HCT116 (cell line): ENCODE measurements at regions not wholly inside any gene's neighbourhood (a gene's known extent, or its start where the extent isn't known, plus 50 kb on each side); places are given as distances from the start of the nearest gene placed in this dataset.
A peak's percentile ranks its signal among the peaks of the same experiment; 100 is the strongest.

Source experiments
- ATAC-seq: fragments of 200-7000 bp; cut with Tn5 transposase; 2 replicates; pipeline ENCODE4 v1.9.1; 2020; ENCODE audit warnings: mild to moderate bottlenecking, moderate library complexity
- BruUV-seq: library from RNA; stranded (reverse); fragments of 400-500 nt; replicated peaks from 2 replicates; lab custom pipeline; 2021; lab: Mats Ljungman, UMichigan
- CTCF ChIA-PET: fragments of 300-600 bp; sonication (Branson Sonifier 250); formaldehyde crosslinking; loops from one replicate; lab custom pipeline; 2021; ENCODE audit warnings: antibody characterized with exemption; lab: Charles Lee
- POLR2A ChIA-PET: fragments of 300-600, 350-600 bp; sonication (Branson Sonifier 250); formaldehyde crosslinking; loops from one replicate; lab custom pipeline; 2021; ENCODE audit warnings: antibody characterized with exemption; lab: Charles Lee
- RAD21 ChIA-PET, 2 experiments: fragments of 300-600 bp; sonication (Branson Sonifier 250); formaldehyde crosslinking; loops; one replicate each; lab custom pipeline; 2023; ENCODE audit warnings: low total read pairs in 2 of 2; ENCODE audit not compliant: uncharacterized antibody in 2 of 2, unreplicated experiment in 2 of 2, low non-redundant PET in 1 of 2; lab: Charles Lee
- DNase-seq: peaks from one replicate; pipeline ENCODE4 v3.0.0-alpha.2; 2010; ENCODE audit warnings: low read depth, low spot score
- H2AFZ ChIP-seq: fragments of 200-600 bp; shearing (Covaris generic), sonication (generic); 2 replicates; pipeline ENCODE4 v1.6.1; 2017; ENCODE audit warnings: low read depth, mixed run types, mixed read lengths, antibody characterized with exemption, low read length; ENCODE audit not compliant: poor library complexity, severe bottlenecking
- H3K27ac ChIP-seq: 2 replicates; pipeline ENCODE4 v1.5.1; 2012; ENCODE audit warnings: low read depth, low read length
- H3K27me3 ChIP-seq: fragments of 200-600 bp; sonication (generic); 2 replicates; pipeline ENCODE4 v1.6.1; 2016; ENCODE audit warnings: mixed run types, low read length, mixed read lengths; ENCODE audit not compliant: insufficient read depth
- H3K36me3 ChIP-seq, 2 experiments: fragments of 200-500 bp in 1 of 2; fragments of 200-600 bp in 1 of 2; sonication (Bioruptor generic) in 1 of 2; sonication (generic) in 1 of 2; 2 replicates each; pipeline versions ENCODE4 v1.5.1 to v1.6.1; 2014 to 2016; ENCODE audit warnings: low read length in 2 of 2, inconsistent platforms in 1 of 2, mixed read lengths in 1 of 2, mixed run types in 1 of 2; ENCODE audit not compliant: insufficient read depth in 2 of 2, control insufficient read depth in 1 of 2
- H3K4me1 ChIP-seq, 2 experiments: fragments of 200-600 bp in 1 of 2; sonication (generic) in 1 of 2; 2 replicates each; pipeline versions ENCODE4 v1.5.1 to v1.6.1; 2012 to 2017; ENCODE audit warnings: low read length in 2 of 2, inconsistent platforms in 1 of 2, mild to moderate bottlenecking in 1 of 2, mixed read lengths in 1 of 2, mixed run types in 1 of 2, moderate library complexity in 1 of 2; ENCODE audit not compliant: insufficient read depth in 2 of 2, control insufficient read depth in 1 of 2
- H3K4me2 ChIP-seq: fragments of 200-600 bp; sonication (generic); 2 replicates; pipeline ENCODE4 v1.6.1; 2017; ENCODE audit warnings: mixed run types, low read length, mixed read lengths
- H3K4me3 ChIP-seq, 2 experiments: fragments of 200-600 bp in 1 of 2; sonication (generic) in 1 of 2; replicated peaks in 1 of 2; 2 replicates each; pipeline ENCODE4 v1.5.1; 2011 to 2016; ENCODE audit warnings: low read length in 2 of 2, control low read depth in 1 of 2, low read depth in 1 of 2, mild to moderate bottlenecking in 1 of 2, mixed read lengths in 1 of 2, mixed run types in 1 of 2
- H3K79me2 ChIP-seq: fragments of 200-600 bp; sonication (generic); 2 replicates; pipeline ENCODE4 v1.6.1; 2017; ENCODE audit warnings: mild to moderate bottlenecking, mixed run types, low read length, moderate library complexity, mixed read lengths; ENCODE audit not compliant: insufficient read depth
- H3K9ac ChIP-seq: fragments of 200-600 bp; sonication (generic); 2 replicates; pipeline ENCODE4 v1.6.1; 2016; ENCODE audit warnings: low read length, mixed read lengths
- H3K9me2 ChIP-seq: fragments of 200-600 bp; sonication (generic), shearing (Covaris generic); 2 replicates; pipeline ENCODE4 v1.6.1; 2017; ENCODE audit warnings: mixed run types, mild to moderate bottlenecking, moderate library complexity; ENCODE audit not compliant: insufficient read depth
- H3K9me3 ChIP-seq, 2 experiments: fragments of 200-500 bp in 1 of 2; fragments of 200-600 bp in 1 of 2; sonication (Bioruptor generic) in 1 of 2; sonication (generic) in 1 of 2; 2 replicates each; pipeline ENCODE4 v1.6.1; 2014 to 2017; ENCODE audit warnings: low read length in 2 of 2, mixed read lengths in 2 of 2, inconsistent platforms in 1 of 2, low read depth in 1 of 2, mild to moderate bottlenecking in 1 of 2, mixed run types in 1 of 2, moderate library complexity in 1 of 2; ENCODE audit not compliant: control insufficient read depth in 1 of 2, insufficient read depth in 1 of 2
- H4K20me1 ChIP-seq: fragments of 200-600 bp; sonication (generic), shearing (Covaris generic); 2 replicates; pipeline ENCODE4 v1.6.1; 2017; ENCODE audit warnings: mixed run types, mild to moderate bottlenecking, moderate library complexity; ENCODE audit not compliant: insufficient read depth
- CEBPB ChIP-seq: IDR thresholded peaks from 2 replicates; pipeline ENCODE4 v1.6.1; 2012; ENCODE audit warnings: low read depth
- ELF1 ChIP-seq: IDR thresholded peaks from 2 replicates; pipeline ENCODE4 v1.6.1; 2012; ENCODE audit warnings: low read depth, borderline replicate concordance
- EZH2 ChIP-seq: fragments of 200-600 bp; sonication (generic); IDR thresholded peaks from 2 replicates; pipeline ENCODE4 v1.6.1; 2017; ENCODE audit warnings: antibody characterized with exemption, mixed run types
- EZH2phosphoT487 ChIP-seq: fragments of 200-600 bp; IDR thresholded peaks from 2 replicates; pipeline ENCODE4 v1.6.1; 2018; ENCODE audit warnings: antibody characterized with exemption, borderline replicate concordance
- FOSL1 ChIP-seq: IDR thresholded peaks from 2 replicates; pipeline ENCODE4 v1.6.1; 2012; ENCODE audit warnings: low read depth
- JUND ChIP-seq: IDR thresholded peaks from 2 replicates; pipeline ENCODE4 v1.6.1; 2012
- POLR2AphosphoS5 ChIP-seq: IDR thresholded peaks from 2 replicates; pipeline ENCODE4 v1.6.1; 2011; ENCODE audit warnings: mild to moderate bottlenecking, low read depth, low read length, moderate library complexity
- RAD21 ChIP-seq: IDR thresholded peaks from 2 replicates; pipeline ENCODE4 v1.6.1; 2012; ENCODE audit warnings: low read depth, mild to moderate bottlenecking
- SIN3A ChIP-seq: IDR thresholded peaks from 2 replicates; pipeline ENCODE4 v1.6.1; 2012; ENCODE audit warnings: low read depth
- SP1 ChIP-seq: IDR thresholded peaks from 2 replicates; pipeline ENCODE4 v1.6.1; 2012; ENCODE audit warnings: low read depth
- TCF7L2 ChIP-seq: IDR thresholded peaks from 2 replicates; pipeline ENCODE4 v1.7.0; 2011; ENCODE audit warnings: borderline replicate concordance, inconsistent platforms; ENCODE audit not compliant: insufficient read depth, insufficient read length; ENCODE audit errors: extremely low read depth
- YY1 ChIP-seq: IDR thresholded peaks from 2 replicates; pipeline ENCODE4 v1.6.1; 2011; ENCODE audit warnings: low read length, low read depth, moderate library complexity, mild to moderate bottlenecking; ENCODE audit not compliant: insufficient replicate concordance; ENCODE audit errors: extremely low read depth
- ZFX ChIP-seq: fragments of 450-650 bp; IDR thresholded peaks from 2 replicates; pipeline ENCODE4 v1.6.1; 2017
- ZNF274 ChIP-seq: fragments of 200-500 bp; sonication (Bioruptor generic); IDR thresholded peaks from 2 replicates; pipeline ENCODE4 v1.6.1; 2014; ENCODE audit warnings: mild to moderate bottlenecking, low read depth, low read length, inconsistent platforms
- intact Hi-C: fragments of 100-400 bp; cut with micrococcal nuclease; formaldehyde crosslinking; loops from 2 replicates; pipeline ENCODE4 v1.10.0; 2022
- TF ChIP-seq, protein P1 (sequence below): IDR thresholded peaks from 2 replicates; pipeline ENCODE4 v1.6.1; 2012; ENCODE audit warnings: low read depth
- TF ChIP-seq, protein P2 (sequence below): IDR thresholded peaks from 2 replicates; pipeline ENCODE4 v1.6.1; 2012
- TF ChIP-seq, protein P3 (sequence below): IDR thresholded peaks from 2 replicates; pipeline ENCODE4 v1.6.1; 2011; ENCODE audit warnings: mild to moderate bottlenecking, low read length, moderate library complexity; ENCODE audit not compliant: insufficient replicate concordance; ENCODE audit errors: extremely low read depth

DNA sequence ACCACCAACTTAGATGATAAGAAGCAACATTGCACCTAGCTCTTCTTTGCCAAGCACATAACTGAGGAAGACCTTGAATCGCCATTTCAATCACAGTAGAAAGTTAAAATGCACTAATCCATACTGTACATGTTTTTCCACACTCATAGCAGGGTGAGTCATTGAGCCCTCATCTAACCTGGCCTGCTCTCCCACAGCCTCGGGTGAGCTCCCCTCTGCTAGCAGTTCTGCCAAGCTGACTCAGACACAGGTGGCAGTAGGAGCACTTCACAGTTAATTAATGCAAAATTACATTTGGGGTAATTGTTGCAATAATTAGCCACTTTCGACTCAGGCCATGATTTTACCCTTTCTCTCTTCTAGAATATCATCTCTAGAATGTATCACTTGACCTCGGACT is 1632.8 kb upstream of the CELF4 start:
- H3K27ac ChIP-seq: no peak overlapping the region
- ChIA-PET CTCF (no interaction called here), RAD21 (no interaction called here), POLR2A (no interaction called here)
- H3K4me1 ChIP-seq: peaks cover 0 to 7% of the 10 kb centered on the region in 2 experiments; a peak in 1 of 4 replicates
- no peaks in the 10 kb centered on the region for H3K9me2 ChIP-seq
- no peak overlapping the region for H3K9ac ChIP-seq
- H3K4me2 ChIP-seq: no peak overlapping the region
- H3K4me3 ChIP-seq: no peak overlapping the region
- no peaks in the 10 kb centered on the region for H4K20me1 ChIP-seq
- H3K36me3 ChIP-seq: no peaks in the 10 kb centered on the region
- ATAC-seq (no peak), DNase-seq (no peak)
- intact Hi-C loops: no loop called here
- H3K27me3 ChIP-seq: no peaks in the 10 kb centered on the region
- no peak overlapping the region for H2AFZ ChIP-seq
- H3K9me3 ChIP-seq: no peaks in the 10 kb centered on the region
- TF ChIP-seq POLR2AphosphoS5 (no peak), RAD21 (no peak), ZFX (no peak), JUND (peak; percentile 13; the same call in 1 of the 2 replicates)
- BruUV-seq: no TSS peak
- no peaks in the 10 kb centered on the region for H3K79me2 ChIP-seq

DNA sequence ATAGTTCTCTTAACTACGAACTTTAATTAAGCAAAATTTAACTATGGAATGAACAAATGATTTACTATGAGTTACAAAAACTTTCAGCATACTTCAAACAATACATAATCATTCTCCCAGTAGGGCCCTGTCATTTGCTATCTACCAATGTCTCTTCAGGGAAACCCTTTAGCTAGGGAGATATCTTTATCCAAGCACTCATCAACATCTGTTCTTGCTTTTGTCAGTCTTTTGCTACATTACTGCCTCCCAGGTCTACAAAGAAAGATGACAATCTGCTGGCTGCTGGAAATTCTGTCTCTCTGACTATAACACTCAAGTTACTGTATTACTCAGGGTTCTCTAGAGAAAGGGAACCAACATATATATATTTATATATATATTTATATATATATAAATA is 1626.3 kb upstream of the CELF4 start:
- Histone ChIP-seq H3K4me1 (no peaks in the 10 kb centered on the region), H2AFZ (no peak overlapping the region), H3K27me3 (no peaks in the 10 kb centered on the region), H3K79me2 (no peaks in the 10 kb centered on the region), H4K20me1 (no peaks in the 10 kb centered on the region), H3K4me3 (no peak overlapping the region), H3K9me2 (no peaks in the 10 kb centered on the region), H3K36me3 (no peaks in the 10 kb centered on the region), H3K27ac (no peak overlapping the region), H3K4me2 (no peak overlapping the region), H3K9me3 (no peaks in the 10 kb centered on the region), H3K9ac (no peak overlapping the region)
- POLR2A ChIA-PET: no interaction called here
- CTCF ChIA-PET: no interaction called here
- no peak for DNase-seq
- no TSS peak for BruUV-seq
- intact Hi-C loops: no loop called here
- no peak for TF ChIP-seq EZH2phosphoT487
- TF ChIP-seq JUND: no peak
- TF ChIP-seq, protein P1, sequence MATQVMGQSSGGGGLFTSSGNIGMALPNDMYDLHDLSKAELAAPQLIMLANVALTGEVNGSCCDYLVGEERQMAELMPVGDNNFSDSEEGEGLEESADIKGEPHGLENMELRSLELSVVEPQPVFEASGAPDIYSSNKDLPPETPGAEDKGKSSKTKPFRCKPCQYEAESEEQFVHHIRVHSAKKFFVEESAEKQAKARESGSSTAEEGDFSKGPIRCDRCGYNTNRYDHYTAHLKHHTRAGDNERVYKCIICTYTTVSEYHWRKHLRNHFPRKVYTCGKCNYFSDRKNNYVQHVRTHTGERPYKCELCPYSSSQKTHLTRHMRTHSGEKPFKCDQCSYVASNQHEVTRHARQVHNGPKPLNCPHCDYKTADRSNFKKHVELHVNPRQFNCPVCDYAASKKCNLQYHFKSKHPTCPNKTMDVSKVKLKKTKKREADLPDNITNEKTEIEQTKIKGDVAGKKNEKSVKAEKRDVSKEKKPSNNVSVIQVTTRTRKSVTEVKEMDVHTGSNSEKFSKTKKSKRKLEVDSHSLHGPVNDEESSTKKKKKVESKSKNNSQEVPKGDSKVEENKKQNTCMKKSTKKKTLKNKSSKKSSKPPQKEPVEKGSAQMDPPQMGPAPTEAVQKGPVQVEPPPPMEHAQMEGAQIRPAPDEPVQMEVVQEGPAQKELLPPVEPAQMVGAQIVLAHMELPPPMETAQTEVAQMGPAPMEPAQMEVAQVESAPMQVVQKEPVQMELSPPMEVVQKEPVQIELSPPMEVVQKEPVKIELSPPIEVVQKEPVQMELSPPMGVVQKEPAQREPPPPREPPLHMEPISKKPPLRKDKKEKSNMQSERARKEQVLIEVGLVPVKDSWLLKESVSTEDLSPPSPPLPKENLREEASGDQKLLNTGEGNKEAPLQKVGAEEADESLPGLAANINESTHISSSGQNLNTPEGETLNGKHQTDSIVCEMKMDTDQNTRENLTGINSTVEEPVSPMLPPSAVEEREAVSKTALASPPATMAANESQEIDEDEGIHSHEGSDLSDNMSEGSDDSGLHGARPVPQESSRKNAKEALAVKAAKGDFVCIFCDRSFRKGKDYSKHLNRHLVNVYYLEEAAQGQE: no peak
- TF ChIP-seq YY1: no peak
- TF ChIP-seq CEBPB: no peak
- TF ChIP-seq SP1: no peak
- no peak for TF ChIP-seq SIN3A
- no peak for TF ChIP-seq ELF1
- no peak for TF ChIP-seq EZH2
- TF ChIP-seq ZNF274: no peak
- TF ChIP-seq, protein P2, sequence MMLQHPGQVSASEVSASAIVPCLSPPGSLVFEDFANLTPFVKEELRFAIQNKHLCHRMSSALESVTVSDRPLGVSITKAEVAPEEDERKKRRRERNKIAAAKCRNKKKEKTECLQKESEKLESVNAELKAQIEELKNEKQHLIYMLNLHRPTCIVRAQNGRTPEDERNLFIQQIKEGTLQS: no peak
- TF ChIP-seq, protein P3, sequence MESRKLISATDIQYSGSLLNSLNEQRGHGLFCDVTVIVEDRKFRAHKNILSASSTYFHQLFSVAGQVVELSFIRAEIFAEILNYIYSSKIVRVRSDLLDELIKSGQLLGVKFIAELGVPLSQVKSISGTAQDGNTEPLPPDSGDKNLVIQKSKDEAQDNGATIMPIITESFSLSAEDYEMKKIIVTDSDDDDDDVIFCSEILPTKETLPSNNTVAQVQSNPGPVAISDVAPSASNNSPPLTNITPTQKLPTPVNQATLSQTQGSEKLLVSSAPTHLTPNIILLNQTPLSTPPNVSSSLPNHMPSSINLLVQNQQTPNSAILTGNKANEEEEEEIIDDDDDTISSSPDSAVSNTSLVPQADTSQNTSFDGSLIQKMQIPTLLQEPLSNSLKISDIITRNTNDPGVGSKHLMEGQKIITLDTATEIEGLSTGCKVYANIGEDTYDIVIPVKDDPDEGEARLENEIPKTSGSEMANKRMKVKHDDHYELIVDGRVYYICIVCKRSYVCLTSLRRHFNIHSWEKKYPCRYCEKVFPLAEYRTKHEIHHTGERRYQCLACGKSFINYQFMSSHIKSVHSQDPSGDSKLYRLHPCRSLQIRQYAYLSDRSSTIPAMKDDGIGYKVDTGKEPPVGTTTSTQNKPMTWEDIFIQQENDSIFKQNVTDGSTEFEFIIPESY: no peak
- no peak for TF ChIP-seq TCF7L2
- no peak for TF ChIP-seq ZFX
- no peak for TF ChIP-seq FOSL1
- no peak for ATAC-seq
- RAD21 ChIA-PET: no interaction called here
